ENCODE measurements at regions not wholly inside any gene's neighbourhood (a gene's known extent, or its start where the extent isn't known, plus 50 kb on each side); places are given as distances from the start of the nearest gene placed in this dataset.

- Histone ChIP-seq H3K9me3 (ENCODE audit: control insufficient read depth in 2 of 2, low read length in 2 of 2) (no peaks in the 10 kb centered on the region), H3K27ac (ENCODE audit: insufficient read depth, low read length, poor library complexity, severe bottlenecking) (no peak overlapping the region), H3K27me3 (ENCODE audit: control insufficient read depth, insufficient read depth, low read length) (peaks cover 2% of the 10 kb centered on the region), H3K4me1 (ENCODE audit: control insufficient read depth, insufficient read depth, low read length, poor library complexity, severe bottlenecking) (no peaks in the 10 kb centered on the region), H3K36me3 (ENCODE audit: control insufficient read depth, insufficient read depth, low read length) (no peaks in the 10 kb centered on the region), H3K4me3 (ENCODE audit: low read depth, low read length) (no peak overlapping the region)
- H3K9me3 Mint-ChIP-seq = no peaks in the 10 kb centered on the region
- H3K4me3 Mint-ChIP-seq = no peak overlapping the region
- peaks cover 10% of the 10 kb centered on the region for H3K27me3 Mint-ChIP-seq
- no peak overlapping the region for H3K27ac Mint-ChIP-seq
- ATAC-seq (ENCODE audit: low read depth in 2 of 2) = peak; percentile 37 to 50
- no peaks in the 10 kb centered on the region for H3K36me3 Mint-ChIP-seq
- peaks cover 0 to 6% (median 2%) of the 10 kb centered on the region in 4 donors for H3K4me1 Mint-ChIP-seq
- DNase-seq = peak in 1 of 3 donors; percentile 31
These were observed 50.5 kb upstream of the PPP2R5A start for GRCh38 chr1:212234431-212235395.
